PFSK-1 (cell line): ENCODE measurements at regions not wholly inside any gene's neighbourhood (a gene's known extent, or its start where the extent isn't known, plus 50 kb on each side); places are given as distances from the start of the nearest gene placed in this dataset.

ENCODE experiments used
- FOXP2 ChIP-seq: optimal IDR thresholded peaks from 2 replicates; pipeline ENCODE3; 2011; ENCODE audit warnings: borderline replicate concordance, control low read depth, inconsistent platforms; ENCODE audit not compliant: insufficient read depth; ENCODE audit errors: extremely low read length, extremely low read depth
- POLR2AphosphoS5 ChIP-seq: IDR thresholded peaks from 2 replicates; pipeline ENCODE4 v1.6.1; 2012; ENCODE audit warnings: low read depth, mild to moderate bottlenecking, control low read depth, low read length, moderate library complexity
- REST ChIP-seq, 2 experiments: IDR thresholded peaks; 2 replicates each; pipeline versions ENCODE4 v1.6.1 to v1.8.0; 2011 to 2012; ENCODE audit warnings: low read depth in 2 of 2, low read length in 2 of 2, control low read depth in 1 of 2, inconsistent platforms in 1 of 2, mild to moderate bottlenecking in 1 of 2, moderate library complexity in 1 of 2; ENCODE audit not compliant: insufficient read depth in 1 of 2
- SIN3A ChIP-seq: IDR thresholded peaks from 2 replicates; pipeline ENCODE4 v1.6.1; 2012; ENCODE audit warnings: mild to moderate bottlenecking, low read length, moderate library complexity, borderline replicate concordance; ENCODE audit not compliant: insufficient read depth
- TAF1 ChIP-seq: IDR thresholded peaks from 2 replicates; pipeline ENCODE4 v1.6.1; 2012; ENCODE audit warnings: low read length, control low read depth, borderline replicate concordance; ENCODE audit not compliant: insufficient read depth

DNA sequence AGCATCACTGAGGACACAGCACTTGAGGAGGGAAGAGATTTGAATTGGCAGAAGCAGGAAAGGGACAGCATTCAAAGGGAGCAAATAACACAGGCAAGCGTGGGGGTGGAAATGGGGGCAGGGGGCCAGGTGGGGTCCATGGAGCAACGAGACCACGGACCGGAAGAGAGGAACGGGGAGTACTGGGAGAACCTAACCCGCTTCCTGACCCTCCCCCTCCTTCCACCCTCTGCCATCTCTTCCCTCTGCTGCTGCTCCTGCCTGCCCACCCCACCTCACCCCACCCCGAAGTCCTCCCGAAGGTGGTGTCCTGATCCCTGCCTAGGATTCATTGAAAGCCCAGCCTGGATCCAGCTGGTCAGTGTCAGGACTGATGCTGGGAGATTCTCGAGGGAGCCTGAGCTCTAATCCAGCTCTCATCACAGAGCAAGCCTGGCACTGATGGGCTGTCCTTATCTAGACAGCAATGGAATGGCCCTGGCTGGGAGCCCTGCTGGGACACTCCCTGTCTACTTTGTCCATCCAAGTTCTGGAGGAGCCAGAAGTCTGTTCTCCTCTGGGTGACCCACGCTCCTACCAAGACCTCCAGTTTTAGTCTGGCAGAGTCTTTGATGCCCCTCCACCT, 105.0 kb downstream of the TRIM29 start:
- no peak for TF ChIP-seq FOXP2
- no peak for TF ChIP-seq TAF1
- TF ChIP-seq REST (IDR thresholded peaks at IDR 0.05; ENCODE audit: insufficient read depth in 1 of 2, low read depth in 2 of 2, low read length in 2 of 2) = no peak
- no peak for TF ChIP-seq POLR2AphosphoS5
- no peak for TF ChIP-seq SIN3A

DNA sequence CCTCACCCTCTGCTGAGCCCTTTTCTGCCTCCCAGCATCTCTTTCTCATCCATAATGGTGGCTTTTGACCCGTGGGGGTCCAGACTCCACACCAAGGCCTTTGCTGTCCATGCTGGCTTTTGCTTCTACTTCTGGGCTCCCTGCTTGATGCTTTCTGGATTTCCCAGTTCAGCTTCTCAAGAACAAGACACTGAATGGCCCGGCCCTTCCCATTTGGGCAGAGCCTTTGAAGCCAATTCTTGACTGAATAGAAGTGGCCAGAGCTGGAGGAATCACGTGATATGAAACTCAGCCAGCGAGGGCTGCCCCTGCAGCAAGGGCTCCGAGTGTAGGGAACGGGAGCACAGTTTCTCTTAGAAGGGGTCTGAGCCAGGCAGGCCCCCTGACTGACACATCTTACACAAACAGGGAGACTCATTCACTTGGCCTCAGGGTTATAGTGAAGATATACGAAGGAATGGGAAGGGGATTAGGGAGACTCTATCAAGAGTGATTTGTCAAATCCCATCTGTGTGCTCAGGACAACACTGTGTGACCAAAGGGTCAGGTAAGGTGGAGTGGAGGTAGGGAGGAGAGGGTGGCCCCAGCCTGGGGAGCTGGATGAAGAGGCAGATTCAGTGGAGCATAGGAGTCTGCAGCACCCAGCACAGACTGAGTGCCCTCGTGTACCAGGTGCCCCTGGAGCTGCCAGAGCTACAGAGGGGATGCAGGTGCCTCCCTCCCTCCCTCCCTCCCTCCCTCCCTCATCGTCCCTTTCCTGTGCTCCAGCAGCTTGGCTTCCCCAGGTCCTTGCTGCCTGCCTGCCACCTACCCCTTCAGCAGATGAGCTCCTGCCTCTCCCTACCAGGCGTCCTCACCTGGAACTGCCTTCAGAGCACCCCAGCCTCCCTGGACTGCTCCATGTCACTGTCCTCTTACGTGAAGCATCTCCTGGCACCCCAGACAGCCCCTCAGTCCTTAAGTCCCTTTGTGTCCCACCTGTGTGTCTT, 106.0 kb downstream of the TRIM29 start:
- no peak for TF ChIP-seq FOXP2
- TF ChIP-seq POLR2AphosphoS5 = no peak
- no peak for TF ChIP-seq TAF1
- TF ChIP-seq REST (IDR thresholded peaks at IDR 0.05; ENCODE audit: insufficient read depth in 1 of 2, low read depth in 2 of 2, low read length in 2 of 2) = no peak
- TF ChIP-seq SIN3A = no peak

DNA sequence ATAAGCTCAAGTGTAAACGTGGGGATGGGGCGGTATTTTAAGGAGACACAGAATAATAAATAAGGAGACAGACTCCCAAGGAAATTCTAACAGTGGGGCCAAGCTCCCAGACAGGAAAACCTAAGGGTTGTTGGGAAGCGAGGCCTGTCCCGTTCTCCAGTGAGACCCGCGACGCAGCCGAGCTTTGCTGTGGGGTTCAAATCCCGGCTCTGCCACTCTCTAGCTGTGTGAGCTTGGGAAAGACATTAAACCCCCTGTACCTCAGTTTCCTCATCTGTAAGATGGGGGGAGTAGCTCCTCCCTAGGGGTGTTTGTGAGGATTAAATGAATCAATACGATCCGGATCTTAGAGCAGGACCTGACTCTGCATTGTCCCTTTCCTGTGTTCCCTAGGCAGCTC, 106.8 kb downstream of the TRIM29 start:
- TF ChIP-seq TAF1 (no peak), SIN3A (no peak), POLR2AphosphoS5 (no peak), REST (IDR thresholded peaks at IDR 0.05; ENCODE audit: insufficient read depth in 1 of 2, low read depth in 2 of 2, low read length in 2 of 2) (no peak), FOXP2 (no peak)

GRCh38 chr11:120030411-120030810, 107.5 kb downstream of the TRIM29 start:
- TF ChIP-seq FOXP2 = no peak
- TF ChIP-seq POLR2AphosphoS5 = no peak
- TF ChIP-seq REST (IDR thresholded peaks at IDR 0.05; ENCODE audit: insufficient read depth in 1 of 2, low read depth in 2 of 2, low read length in 2 of 2) = no peak
- TF ChIP-seq SIN3A = no peak
- TF ChIP-seq TAF1 = no peak
